Loucy (cell line): ENCODE measurements at regions not wholly inside any gene's neighbourhood (a gene's known extent, or its start where the extent isn't known, plus 50 kb on each side); places are given as distances from the start of the nearest gene placed in this dataset.

Source experiments
- CTCF ChIP-seq: fragments of 200-600 bp; sonication (generic); conservative IDR thresholded peaks from 2 replicates; pipeline ENCODE4 v1.5.1; 2014; ENCODE audit warnings: mild to moderate bottlenecking, antibody characterized with exemption, low read length
- EZH2phosphoT487 ChIP-seq: fragments of 200-600 bp; IDR thresholded peaks from 2 replicates; pipeline ENCODE4 v1.6.1; 2018; ENCODE audit warnings: antibody characterized with exemption, mild to moderate bottlenecking, moderate library complexity, borderline replicate concordance

DNA sequence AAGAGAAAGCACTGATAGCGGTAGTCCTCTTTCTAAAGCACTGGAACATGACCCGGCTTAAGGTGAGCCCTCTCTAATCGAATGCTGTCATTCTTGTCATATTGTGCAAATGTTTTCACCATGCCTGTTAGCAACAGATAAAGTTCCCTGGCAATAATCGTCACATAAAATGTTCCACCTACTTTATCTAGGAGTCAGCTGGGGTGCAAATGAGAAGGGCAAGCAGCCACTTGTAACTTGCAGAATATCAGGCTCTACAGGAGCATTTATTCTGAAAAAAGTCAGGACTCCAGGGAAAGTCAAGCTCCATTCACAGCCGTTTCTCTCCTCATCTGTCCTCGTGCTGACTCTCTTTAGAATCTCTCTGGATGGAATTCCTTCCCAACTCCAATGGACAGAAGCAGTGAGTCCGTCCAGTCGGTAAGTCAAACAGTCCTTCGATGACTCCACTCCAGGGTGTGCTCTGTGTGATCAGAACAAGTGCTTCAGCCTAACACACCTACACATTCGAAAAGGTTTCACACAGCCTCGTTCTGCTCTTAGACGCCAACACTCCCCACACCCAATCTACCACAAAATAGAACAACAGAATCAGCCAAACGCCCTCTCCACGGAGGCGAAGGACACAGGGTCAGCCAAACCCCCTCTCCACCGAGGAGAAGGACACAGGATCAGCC, 101.7 kb upstream of the FRG1 start:
- TF ChIP-seq CTCF: no peak
- no peak for TF ChIP-seq EZH2phosphoT487
